ENCODE measurements at regions not wholly inside any gene's neighbourhood (a gene's known extent, or its start where the extent isn't known, plus 50 kb on each side); places are given as distances from the start of the nearest gene placed in this dataset.

GRCh38 chr20:24289737-24290481 is 179.5 kb upstream of the SYNDIG1 start:
- H3K27ac ChIP-seq (ENCODE audit: low read depth, low read length): no peak overlapping the region
- Mint-ChIP-seq H3K9me3 (ENCODE audit: unreplicated experiment) (no peaks in the 10 kb centered on the region), H3K4me1 (ENCODE audit: low read depth, unreplicated experiment) (peaks cover 4% of the 10 kb centered on the region), H3K27me3 (ENCODE audit: low read depth, unreplicated experiment) (peaks cover 17% of the 10 kb centered on the region), H3K27ac (ENCODE audit: unreplicated experiment) (no peak overlapping the region), H3K36me3 (ENCODE audit: low read depth, unreplicated experiment) (no peaks in the 10 kb centered on the region), H3K4me3 (ENCODE audit: unreplicated experiment) (no peak overlapping the region)
- no peak overlapping the region for H3K4me3 ChIP-seq (ENCODE audit: insufficient read depth, low read depth, low read length)
- FAIRE-seq (no peak), DNase-seq (ENCODE audit: low read depth) (no peak)
- no peak overlapping the region for H2AFZ ChIP-seq (ENCODE audit: low read depth, low read length)
- no peaks in the 10 kb centered on the region for H3K4me1 ChIP-seq (ENCODE audit: insufficient read depth, low read length)
- no peak overlapping the region for H3K9ac ChIP-seq (ENCODE audit: low read length)
- peaks cover under 1% of the 10 kb centered on the region for H3K27me3 ChIP-seq (ENCODE audit: insufficient read depth, low read length)
- H4K20me1 ChIP-seq (ENCODE audit: insufficient read depth, low read length): no peaks in the 10 kb centered on the region
- H3K9me3 ChIP-seq (ENCODE audit: insufficient read depth, low read depth, low read length): no peaks in the 10 kb centered on the region
- no peaks in the 10 kb centered on the region for H3K79me2 ChIP-seq (ENCODE audit: insufficient read depth, low read length)
- TF ChIP-seq EZH2 (IDR thresholded peaks at IDR 0.05; ENCODE audit: insufficient read depth, low read length): no peak
- no peak for TF ChIP-seq CTCF (IDR thresholded peaks at IDR 0.05; ENCODE audit: insufficient read depth, low read depth, low read length)
- H3K36me3 ChIP-seq (ENCODE audit: insufficient read depth, low read length): no peaks in the 10 kb centered on the region
- no peak overlapping the region for H3K4me2 ChIP-seq (ENCODE audit: low read length)

- Histone ChIP-seq H3K4me1 (ENCODE audit: insufficient read depth, low read length) (no peaks in the 10 kb centered on the region), H3K9ac (ENCODE audit: low read length) (no peak overlapping the region), H2AFZ (ENCODE audit: low read depth, low read length) (no peak overlapping the region), H3K36me3 (ENCODE audit: insufficient read depth, low read length) (no peaks in the 10 kb centered on the region), H3K9me3 (ENCODE audit: insufficient read depth, low read depth, low read length) (no peaks in the 10 kb centered on the region), H4K20me1 (ENCODE audit: insufficient read depth, low read length) (no peaks in the 10 kb centered on the region), H3K27ac (ENCODE audit: low read depth, low read length) (no peak overlapping the region), H3K79me2 (ENCODE audit: insufficient read depth, low read length) (no peaks in the 10 kb centered on the region), H3K4me2 (ENCODE audit: low read length) (no peak overlapping the region), H3K4me3 (ENCODE audit: insufficient read depth, low read depth, low read length) (no peak overlapping the region), H3K27me3 (ENCODE audit: insufficient read depth, low read length) (peaks cover 2% of the 10 kb centered on the region)
- no peak overlapping the region for H3K4me3 Mint-ChIP-seq (ENCODE audit: unreplicated experiment)
- DNase-seq (ENCODE audit: low read depth): no peak
- H3K9me3 Mint-ChIP-seq (ENCODE audit: unreplicated experiment): peaks cover 2% of the 10 kb centered on the region
- H3K27me3 Mint-ChIP-seq (ENCODE audit: low read depth, unreplicated experiment): peaks cover 23% of the 10 kb centered on the region
- no peaks in the 10 kb centered on the region for H3K4me1 Mint-ChIP-seq (ENCODE audit: low read depth, unreplicated experiment)
- no peak for FAIRE-seq
- H3K27ac Mint-ChIP-seq (ENCODE audit: unreplicated experiment): no peak overlapping the region
- no peaks in the 10 kb centered on the region for H3K36me3 Mint-ChIP-seq (ENCODE audit: low read depth, unreplicated experiment)
- TF ChIP-seq EZH2 (IDR thresholded peaks at IDR 0.05; ENCODE audit: insufficient read depth, low read length): no peak
- no peak for TF ChIP-seq CTCF (IDR thresholded peaks at IDR 0.05; ENCODE audit: insufficient read depth, low read depth, low read length)
These were observed 186.2 kb upstream of the SYNDIG1 start for GRCh38 chr20:24283186-24283585.

GRCh38 chr20:24277196-24277595 is 192.2 kb upstream of the SYNDIG1 start:
- no peaks in the 10 kb centered on the region for H3K4me1 ChIP-seq (ENCODE audit: insufficient read depth, low read length)
- H3K9ac ChIP-seq (ENCODE audit: low read length): no peak overlapping the region
- no peaks in the 10 kb centered on the region for H3K9me3 ChIP-seq (ENCODE audit: insufficient read depth, low read depth, low read length)
- H3K36me3 ChIP-seq (ENCODE audit: insufficient read depth, low read length): no peaks in the 10 kb centered on the region
- no peaks in the 10 kb centered on the region for H4K20me1 ChIP-seq (ENCODE audit: insufficient read depth, low read length)
- H3K27me3 ChIP-seq (ENCODE audit: insufficient read depth, low read length): no peaks in the 10 kb centered on the region
- Mint-ChIP-seq H3K36me3 (ENCODE audit: low read depth, unreplicated experiment) (no peaks in the 10 kb centered on the region), H3K27ac (ENCODE audit: unreplicated experiment) (no peak overlapping the region), H3K27me3 (ENCODE audit: low read depth, unreplicated experiment) (peaks cover 13% of the 10 kb centered on the region), H3K4me1 (ENCODE audit: low read depth, unreplicated experiment) (no peaks in the 10 kb centered on the region), H3K9me3 (ENCODE audit: unreplicated experiment) (peaks cover 10% of the 10 kb centered on the region), H3K4me3 (ENCODE audit: unreplicated experiment) (no peak overlapping the region)
- TF ChIP-seq CTCF (IDR thresholded peaks at IDR 0.05; ENCODE audit: insufficient read depth, low read depth, low read length): no peak
- TF ChIP-seq EZH2 (IDR thresholded peaks at IDR 0.05; ENCODE audit: insufficient read depth, low read length): no peak
- no peak overlapping the region for H3K4me2 ChIP-seq (ENCODE audit: low read length)
- no peak overlapping the region for H2AFZ ChIP-seq (ENCODE audit: low read depth, low read length)
- no peak overlapping the region for H3K4me3 ChIP-seq (ENCODE audit: insufficient read depth, low read depth, low read length)
- H3K27ac ChIP-seq (ENCODE audit: low read depth, low read length): no peak overlapping the region
- no peak for FAIRE-seq
- DNase-seq (ENCODE audit: low read depth): no peak
- H3K79me2 ChIP-seq (ENCODE audit: insufficient read depth, low read length): no peaks in the 10 kb centered on the region
